Ishikawa (cell line): ENCODE measurements at regions not wholly inside any gene's neighbourhood (a gene's known extent, or its start where the extent isn't known, plus 50 kb on each side); places are given as distances from the start of the nearest gene placed in this dataset.

Source experiments
- CEBPB ChIP-seq: IDR thresholded peaks from 2 replicates; pipeline ENCODE4 v1.6.1; 2012
- EP300 ChIP-seq: IDR thresholded peaks from 2 replicates; pipeline ENCODE4 v1.6.1; 2012; ENCODE audit warnings: borderline replicate concordance
- FOXM1 ChIP-seq: IDR thresholded peaks from 2 replicates; pipeline ENCODE4 v1.6.1; 2012; ENCODE audit warnings: low read depth, borderline replicate concordance
- NFIC ChIP-seq: IDR thresholded peaks from 2 replicates; pipeline ENCODE4 v1.6.1; 2012
- TAF1 ChIP-seq: IDR thresholded peaks from 2 replicates; pipeline ENCODE4 v1.6.1; 2012; ENCODE audit warnings: low read depth, mild to moderate bottlenecking
- TEAD4 ChIP-seq: IDR thresholded peaks from 2 replicates; pipeline ENCODE4 v1.6.1; 2012
- YY1 ChIP-seq: IDR thresholded peaks from 2 replicates; pipeline ENCODE4 v1.6.1; 2012; ENCODE audit warnings: low read depth
- ZBTB7A ChIP-seq: IDR thresholded peaks from 2 replicates; pipeline ENCODE4 v1.6.1; 2012; ENCODE audit warnings: low read depth
- TF ChIP-seq, protein P1 (sequence below): IDR thresholded peaks from 2 replicates; pipeline ENCODE4 v1.6.1; 2012
- TF ChIP-seq, protein P2 (sequence below): IDR thresholded peaks from 2 replicates; pipeline ENCODE4 v1.6.1; 2012; ENCODE audit warnings: low read depth, mild to moderate bottlenecking

- TF ChIP-seq EP300, result no peak
- TF ChIP-seq, protein P1, sequence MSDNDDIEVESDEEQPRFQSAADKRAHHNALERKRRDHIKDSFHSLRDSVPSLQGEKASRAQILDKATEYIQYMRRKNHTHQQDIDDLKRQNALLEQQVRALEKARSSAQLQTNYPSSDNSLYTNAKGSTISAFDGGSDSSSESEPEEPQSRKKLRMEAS, result no peak
- TF ChIP-seq ZBTB7A, result no peak
- TF ChIP-seq TEAD4, result no peak
- no peak for TF ChIP-seq CEBPB
- TF ChIP-seq, protein P2, sequence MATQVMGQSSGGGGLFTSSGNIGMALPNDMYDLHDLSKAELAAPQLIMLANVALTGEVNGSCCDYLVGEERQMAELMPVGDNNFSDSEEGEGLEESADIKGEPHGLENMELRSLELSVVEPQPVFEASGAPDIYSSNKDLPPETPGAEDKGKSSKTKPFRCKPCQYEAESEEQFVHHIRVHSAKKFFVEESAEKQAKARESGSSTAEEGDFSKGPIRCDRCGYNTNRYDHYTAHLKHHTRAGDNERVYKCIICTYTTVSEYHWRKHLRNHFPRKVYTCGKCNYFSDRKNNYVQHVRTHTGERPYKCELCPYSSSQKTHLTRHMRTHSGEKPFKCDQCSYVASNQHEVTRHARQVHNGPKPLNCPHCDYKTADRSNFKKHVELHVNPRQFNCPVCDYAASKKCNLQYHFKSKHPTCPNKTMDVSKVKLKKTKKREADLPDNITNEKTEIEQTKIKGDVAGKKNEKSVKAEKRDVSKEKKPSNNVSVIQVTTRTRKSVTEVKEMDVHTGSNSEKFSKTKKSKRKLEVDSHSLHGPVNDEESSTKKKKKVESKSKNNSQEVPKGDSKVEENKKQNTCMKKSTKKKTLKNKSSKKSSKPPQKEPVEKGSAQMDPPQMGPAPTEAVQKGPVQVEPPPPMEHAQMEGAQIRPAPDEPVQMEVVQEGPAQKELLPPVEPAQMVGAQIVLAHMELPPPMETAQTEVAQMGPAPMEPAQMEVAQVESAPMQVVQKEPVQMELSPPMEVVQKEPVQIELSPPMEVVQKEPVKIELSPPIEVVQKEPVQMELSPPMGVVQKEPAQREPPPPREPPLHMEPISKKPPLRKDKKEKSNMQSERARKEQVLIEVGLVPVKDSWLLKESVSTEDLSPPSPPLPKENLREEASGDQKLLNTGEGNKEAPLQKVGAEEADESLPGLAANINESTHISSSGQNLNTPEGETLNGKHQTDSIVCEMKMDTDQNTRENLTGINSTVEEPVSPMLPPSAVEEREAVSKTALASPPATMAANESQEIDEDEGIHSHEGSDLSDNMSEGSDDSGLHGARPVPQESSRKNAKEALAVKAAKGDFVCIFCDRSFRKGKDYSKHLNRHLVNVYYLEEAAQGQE, result no peak
- no peak for TF ChIP-seq FOXM1
- no peak for TF ChIP-seq YY1
- TF ChIP-seq TAF1, result no peak
- TF ChIP-seq NFIC, result no peak
Measured at GRCh38 chr22:48237466-48238283, 1475.2 kb downstream of the TBC1D22A start.
